Kidney tubule cell (primary cell): ENCODE measurements at regions not wholly inside any gene's neighbourhood (a gene's known extent, or its start where the extent isn't known, plus 50 kb on each side); places are given as distances from the start of the nearest gene placed in this dataset.

Experiments
- DNase-seq: peaks from one replicate; pipeline ENCODE4 v3.0.0-alpha.2; 2018; ENCODE audit warnings: low spot score

- DNase-seq = no peak
Observed at GRCh38 chr4:123455360-123455759, 58.8 kb downstream of the SPRY1 start.

DNA sequence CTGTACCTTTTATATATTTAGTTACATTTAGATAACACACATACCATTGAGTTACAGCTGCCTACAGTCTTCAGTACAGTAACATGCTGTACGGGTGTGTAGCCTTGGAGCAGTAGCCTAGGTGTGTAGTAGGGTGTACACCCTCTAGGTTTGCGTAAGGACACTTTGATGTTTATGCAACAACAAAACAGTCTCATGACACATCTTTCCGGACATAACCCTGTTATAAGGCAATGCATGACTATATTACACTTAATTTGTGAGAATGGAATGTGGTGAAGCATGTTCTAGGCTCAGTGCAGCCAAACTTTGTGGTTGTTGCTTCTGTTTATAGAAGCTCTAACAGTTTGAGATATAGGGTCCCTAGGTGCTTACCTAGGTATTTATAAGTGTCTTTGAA lies 65.4 kb downstream of the SPRY1 start:
- no peak for DNase-seq

DNA sequence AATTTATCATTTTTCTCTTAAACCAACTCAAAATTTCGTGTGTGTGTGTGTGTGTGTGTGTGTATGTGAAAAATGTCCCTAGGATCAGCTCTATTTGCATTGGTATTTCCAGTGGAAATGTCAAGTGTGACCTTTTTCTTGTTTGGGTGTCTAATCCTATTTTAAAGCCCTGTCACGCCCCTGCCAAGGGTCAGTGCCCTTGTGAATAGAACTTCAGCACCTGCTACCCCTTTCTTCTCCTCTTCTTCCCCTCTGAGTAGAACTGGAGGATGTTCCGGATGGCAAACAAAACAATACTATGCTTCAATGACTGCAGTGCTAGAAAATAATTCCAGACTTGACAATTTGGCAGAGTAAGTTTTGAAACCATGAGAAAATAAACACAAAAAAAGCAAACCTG lies 67.3 kb downstream of the SPRY1 start:
- DNase-seq = no peak

GRCh38 chr4:123465416-123465815 lies 68.8 kb downstream of the SPRY1 start:
- no peak for DNase-seq

- DNase-seq = no peak
Observed at GRCh38 chr4:123466080-123466785, 69.6 kb downstream of the SPRY1 start.

DNA sequence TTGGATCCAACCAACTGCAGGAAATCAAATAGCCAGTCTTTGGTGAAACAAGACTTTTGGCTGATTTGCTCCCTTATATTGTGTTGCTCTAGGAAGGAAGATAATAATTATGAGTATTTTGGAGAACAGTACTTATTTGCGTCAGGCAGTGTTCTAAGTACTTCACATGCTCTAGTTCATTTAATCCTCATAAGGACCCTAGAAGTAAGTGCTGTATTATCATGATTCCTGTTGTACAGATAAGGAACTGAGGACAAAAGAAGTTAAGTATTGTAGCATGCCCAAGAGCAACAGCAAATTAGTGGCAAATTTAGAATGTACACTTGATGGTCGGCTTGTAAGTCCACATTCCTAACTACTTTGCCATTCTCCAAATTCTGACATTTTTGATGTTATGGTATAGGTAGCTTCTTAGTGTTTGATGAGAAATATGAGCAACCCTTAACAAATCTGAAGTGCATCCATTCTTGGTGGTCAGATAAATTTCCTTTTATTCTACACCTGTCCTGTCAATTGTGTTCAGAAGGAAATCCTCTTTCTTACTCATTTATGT lies 72.0 kb downstream of the SPRY1 start:
- DNase-seq = no peak

DNA sequence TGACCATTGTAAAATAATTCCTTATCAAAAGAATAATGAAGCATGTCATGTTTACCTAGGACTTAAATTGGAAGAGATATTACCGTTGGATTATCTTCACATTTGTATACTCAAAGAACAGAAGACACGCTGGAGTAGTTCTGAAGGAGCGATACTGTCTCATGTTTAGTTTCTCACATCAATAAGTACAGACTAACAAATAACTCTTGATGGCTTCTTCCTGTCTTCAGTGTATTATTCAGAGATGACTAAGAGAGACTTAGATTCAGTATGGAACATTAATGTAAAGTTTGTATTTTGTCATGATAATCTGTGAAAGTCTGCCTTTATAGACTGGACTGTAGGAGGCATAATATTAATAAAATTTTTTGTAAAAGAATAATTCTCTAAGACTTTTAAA lies 72.7 kb downstream of the SPRY1 start:
- no peak for DNase-seq

DNA sequence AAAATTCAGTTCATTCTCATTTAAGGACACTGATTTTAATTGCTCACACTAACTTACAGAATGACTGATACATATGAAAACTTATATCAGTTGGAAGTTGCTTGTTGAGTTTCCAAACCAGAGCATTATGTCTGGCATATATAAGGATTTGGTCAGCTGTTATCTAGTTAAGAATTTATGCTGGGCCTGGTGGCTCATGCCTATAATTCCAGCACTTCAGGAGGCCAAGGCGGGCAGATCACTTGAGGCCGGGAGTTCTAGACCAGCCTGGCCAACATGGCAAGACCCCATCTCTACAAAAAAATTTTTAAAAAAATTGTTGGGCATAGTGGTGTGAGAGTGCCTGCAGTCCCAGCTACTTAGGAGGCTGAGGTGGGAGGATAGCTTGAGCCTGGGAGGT lies 73.1 kb downstream of the SPRY1 start:
- no peak for DNase-seq

DNA sequence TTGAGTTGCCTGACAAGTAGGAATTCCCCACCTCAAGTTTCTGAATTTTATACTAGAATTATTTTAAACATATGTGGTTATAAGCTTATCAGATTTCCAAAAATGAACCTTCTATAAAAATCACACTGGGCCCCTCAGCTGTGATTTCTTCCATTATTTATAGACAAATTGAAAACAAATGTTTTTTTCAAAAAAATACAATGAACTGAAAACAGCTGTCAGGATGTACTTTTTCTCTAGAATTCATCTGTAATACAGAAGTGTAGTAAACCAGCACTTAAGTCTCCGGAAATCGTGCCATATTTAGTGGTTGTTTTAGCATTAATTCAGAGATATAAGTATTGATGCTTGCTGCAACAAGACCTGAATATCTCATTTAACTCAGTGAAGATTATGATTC lies 74.0 kb downstream of the SPRY1 start:
- no peak for DNase-seq

DNA sequence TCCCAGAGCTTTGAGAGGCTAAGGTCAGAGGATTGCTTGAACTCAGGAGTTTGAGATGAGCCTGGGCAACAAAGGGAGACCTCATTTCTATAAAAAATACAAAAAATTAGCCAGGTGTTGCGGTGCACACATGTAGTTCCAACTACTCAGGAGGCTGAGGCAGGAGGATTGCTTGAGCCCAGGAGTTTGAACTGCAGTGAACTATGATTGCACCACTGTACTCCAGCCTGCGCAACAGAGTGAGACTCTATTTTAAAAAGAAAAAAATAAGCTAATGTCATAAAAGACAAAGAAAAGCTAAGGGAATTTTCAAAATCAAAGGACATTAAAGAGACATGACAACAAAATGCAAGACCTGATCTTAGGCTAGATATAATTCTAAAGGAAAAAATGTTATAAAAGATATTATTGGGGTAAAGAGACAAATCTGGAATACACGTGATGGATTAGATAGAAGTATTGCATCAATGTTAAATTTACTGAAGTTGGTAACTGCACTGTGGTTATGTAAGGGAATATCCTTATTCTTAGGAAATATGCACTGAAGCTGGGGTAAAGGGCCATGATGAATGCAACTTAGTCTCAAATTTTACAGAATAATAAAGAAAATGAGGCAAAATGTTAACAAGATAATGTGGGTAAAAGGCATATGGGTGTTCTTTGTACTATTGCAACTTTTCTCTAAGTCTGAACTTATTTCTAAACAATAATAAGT lies 75.2 kb downstream of the SPRY1 start:
- DNase-seq = no peak

DNA sequence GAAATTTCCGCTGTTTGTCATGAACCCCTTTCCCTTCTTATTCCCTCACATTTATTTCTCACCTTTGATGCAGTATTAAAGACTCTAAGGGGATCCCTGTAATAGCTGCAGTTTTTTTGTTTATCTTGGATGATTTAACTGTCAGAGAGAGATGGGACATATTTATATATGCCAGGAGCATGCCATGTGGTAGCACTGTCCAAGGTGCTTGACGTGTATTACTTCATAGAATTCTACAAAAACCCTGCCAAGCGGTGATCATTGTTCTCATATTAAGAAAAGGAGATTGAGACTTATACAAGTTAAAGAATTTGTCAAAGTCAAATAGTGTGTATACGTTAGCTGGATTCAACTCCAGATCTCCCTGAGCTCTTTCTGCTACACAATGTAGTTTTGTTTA lies 78.2 kb downstream of the SPRY1 start:
- no peak for DNase-seq

DNA sequence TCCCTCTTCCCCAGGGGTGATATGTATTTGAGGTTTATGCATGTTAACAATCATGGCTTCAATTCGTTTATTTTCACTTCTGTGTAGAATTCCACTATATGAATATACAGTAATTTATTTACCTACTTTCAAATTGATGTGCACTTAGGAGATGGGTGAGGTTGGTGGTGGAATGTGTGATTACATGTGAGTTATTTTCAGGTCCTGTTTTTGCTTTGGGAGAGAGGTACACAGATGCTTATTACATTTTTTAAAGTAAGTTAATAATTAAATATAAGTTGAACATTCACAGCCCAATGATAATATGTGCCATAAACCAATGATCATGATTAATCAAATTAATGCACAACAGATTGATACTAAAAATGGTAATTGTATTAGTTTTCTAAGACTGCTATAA lies 79.5 kb downstream of the SPRY1 start:
- no peak for DNase-seq

GRCh38 chr4:123477711-123478209 lies 81.2 kb downstream of the SPRY1 start:
- DNase-seq = no peak

- peak; percentile 88 for DNase-seq
Observed at GRCh38 chr4:123478859-123479345, 82.3 kb downstream of the SPRY1 start.

DNA sequence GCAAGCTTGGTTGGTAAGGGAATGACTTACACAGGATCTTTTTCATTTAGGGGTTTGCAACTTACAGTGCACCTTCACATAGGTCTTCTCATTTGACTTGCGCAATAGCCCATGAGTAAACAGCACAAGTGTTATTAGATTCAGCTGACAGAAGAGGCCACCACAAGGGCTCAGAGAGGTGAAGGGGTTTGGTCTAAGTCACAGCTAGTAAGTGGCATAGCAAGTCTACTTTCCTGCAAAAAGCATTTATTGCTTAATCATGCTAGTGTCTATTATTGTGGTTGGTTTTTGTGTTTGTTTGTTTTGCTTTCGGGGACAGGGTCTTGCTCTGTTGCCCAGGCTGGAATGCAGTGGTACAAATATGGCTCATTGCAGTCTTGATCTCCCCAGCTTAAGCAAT lies 83.3 kb downstream of the SPRY1 start:
- peak; percentile 54 for DNase-seq

- DNase-seq = peak; percentile 95
Observed at GRCh38 chr4:123480706-123481418, 84.3 kb downstream of the SPRY1 start.

GRCh38 chr4:123481717-123482116 lies 85.1 kb downstream of the SPRY1 start:
- DNase-seq = no peak

DNA sequence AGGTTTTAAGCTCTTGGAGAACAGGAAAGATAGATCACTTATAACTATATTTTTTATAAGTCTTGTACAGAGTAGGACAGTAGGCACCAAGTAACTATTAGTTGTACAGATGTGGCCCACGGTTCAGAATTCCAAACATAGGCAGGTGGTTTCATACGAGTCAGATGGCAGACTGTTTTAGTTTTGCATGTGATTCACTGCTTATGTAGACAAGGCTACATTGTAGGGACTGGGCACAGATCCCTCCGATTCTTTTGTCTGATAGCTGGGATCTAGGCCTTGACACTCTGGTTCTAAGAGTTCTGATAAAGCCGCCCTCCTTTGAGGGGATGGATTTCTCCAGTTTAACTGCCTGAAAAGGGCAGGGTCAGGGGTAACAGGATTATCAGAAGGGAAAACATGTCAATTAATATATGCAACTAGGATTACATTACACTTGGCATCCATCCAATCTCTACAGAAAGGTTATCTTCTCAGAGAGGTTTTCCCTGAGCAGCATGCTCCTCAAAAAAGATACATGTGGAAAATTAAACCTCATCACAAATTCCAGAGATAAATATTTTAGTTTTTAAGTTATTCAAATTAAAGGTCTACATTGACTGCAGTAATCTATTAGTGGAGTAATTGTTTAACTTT lies 87.8 kb downstream of the SPRY1 start:
- peak; percentile 44 for DNase-seq

GRCh38 chr4:123485601-123486000 lies 89.0 kb downstream of the SPRY1 start:
- no peak for DNase-seq

GRCh38 chr4:123488916-123489315 lies 92.3 kb downstream of the SPRY1 start:
- DNase-seq = peak; percentile 88

DNA sequence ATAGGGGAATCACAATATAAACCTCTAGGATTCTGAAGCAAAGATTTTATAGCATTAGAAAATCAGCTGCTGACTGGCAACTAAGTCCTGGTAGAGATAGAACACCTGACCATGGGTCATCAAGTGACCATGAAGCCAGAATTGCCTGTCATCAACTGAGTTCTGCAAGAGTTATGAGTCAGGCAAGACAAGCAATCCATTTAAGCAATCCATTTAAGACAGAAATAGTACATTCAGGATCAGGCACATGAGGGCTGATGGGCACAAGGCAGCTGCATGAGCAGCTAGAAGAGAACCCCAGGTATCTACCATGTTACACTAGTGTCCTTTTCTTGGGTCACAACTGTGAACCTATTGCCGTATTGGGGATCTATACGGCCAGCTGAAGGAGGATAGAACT lies 98.9 kb downstream of the SPRY1 start:
- peak; percentile 41 for DNase-seq

DNA sequence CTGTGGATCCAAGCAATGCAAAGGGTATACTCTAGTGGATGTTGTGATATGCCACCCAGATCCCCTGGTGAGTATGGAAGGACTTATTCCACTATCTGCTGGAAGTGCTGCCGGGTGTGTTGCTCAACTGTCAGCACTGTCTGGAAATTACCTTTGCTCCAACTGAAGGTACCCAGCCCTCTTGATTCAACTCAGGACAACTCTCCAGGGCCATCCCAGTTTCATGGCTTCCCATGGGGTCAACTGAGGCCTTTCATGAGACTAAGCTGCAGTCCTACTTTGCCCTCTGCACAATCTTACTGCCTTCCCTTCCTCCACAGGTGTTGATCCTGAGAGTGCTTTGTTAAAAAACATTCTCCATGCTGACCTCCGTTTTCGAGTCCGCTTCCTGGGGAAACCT lies 99.8 kb downstream of the SPRY1 start:
- DNase-seq = no peak
